ENCODE measurements at regions not wholly inside any gene's neighbourhood (a gene's known extent, or its start where the extent isn't known, plus 50 kb on each side); places are given as distances from the start of the nearest gene placed in this dataset.

GRCh38 chr1:106564192-106564591, 492.3 kb upstream of the PRMT6 start:
- TF ChIP-seq, protein P1, sequence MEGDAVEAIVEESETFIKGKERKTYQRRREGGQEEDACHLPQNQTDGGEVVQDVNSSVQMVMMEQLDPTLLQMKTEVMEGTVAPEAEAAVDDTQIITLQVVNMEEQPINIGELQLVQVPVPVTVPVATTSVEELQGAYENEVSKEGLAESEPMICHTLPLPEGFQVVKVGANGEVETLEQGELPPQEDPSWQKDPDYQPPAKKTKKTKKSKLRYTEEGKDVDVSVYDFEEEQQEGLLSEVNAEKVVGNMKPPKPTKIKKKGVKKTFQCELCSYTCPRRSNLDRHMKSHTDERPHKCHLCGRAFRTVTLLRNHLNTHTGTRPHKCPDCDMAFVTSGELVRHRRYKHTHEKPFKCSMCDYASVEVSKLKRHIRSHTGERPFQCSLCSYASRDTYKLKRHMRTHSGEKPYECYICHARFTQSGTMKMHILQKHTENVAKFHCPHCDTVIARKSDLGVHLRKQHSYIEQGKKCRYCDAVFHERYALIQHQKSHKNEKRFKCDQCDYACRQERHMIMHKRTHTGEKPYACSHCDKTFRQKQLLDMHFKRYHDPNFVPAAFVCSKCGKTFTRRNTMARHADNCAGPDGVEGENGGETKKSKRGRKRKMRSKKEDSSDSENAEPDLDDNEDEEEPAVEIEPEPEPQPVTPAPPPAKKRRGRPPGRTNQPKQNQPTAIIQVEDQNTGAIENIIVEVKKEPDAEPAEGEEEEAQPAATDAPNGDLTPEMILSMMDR (IDR thresholded peaks at IDR 0.05) = no peak
- no peak for TF ChIP-seq EZH2phosphoT487 (IDR thresholded peaks at IDR 0.05)
